H1 (cell line): ENCODE measurements at regions not wholly inside any gene's neighbourhood (a gene's known extent, or its start where the extent isn't known, plus 50 kb on each side); places are given as distances from the start of the nearest gene placed in this dataset.

Source experiments
- CHD1 ChIP-seq: IDR thresholded peaks from 2 replicates; pipeline ENCODE4 v1.6.1; 2012; ENCODE audit warnings: low read depth, low read length, improper control_type of control experiment
- GABPA ChIP-seq: IDR thresholded peaks from 2 replicates; pipeline ENCODE4 v1.6.1; 2011; ENCODE audit warnings: mild to moderate bottlenecking, low read length, moderate library complexity, borderline replicate concordance; ENCODE audit not compliant: insufficient read depth
- POU5F1 ChIP-seq: IDR thresholded peaks from 2 replicates; pipeline ENCODE4 v1.6.1; 2011; ENCODE audit warnings: low read depth, mild to moderate bottlenecking, low read length, moderate library complexity
- RFX5 ChIP-seq: IDR thresholded peaks from 2 replicates; pipeline ENCODE4 v1.6.1; 2011; ENCODE audit warnings: low read depth, low read length, improper control_type of control experiment, borderline replicate concordance
- SP2 ChIP-seq: IDR thresholded peaks from 2 replicates; pipeline ENCODE4 v1.6.1; 2012; ENCODE audit warnings: mild to moderate bottlenecking, low read length, inconsistent platforms
- TCF12 ChIP-seq: IDR thresholded peaks from 2 replicates; pipeline ENCODE4 v1.6.1; 2011; ENCODE audit warnings: low read depth, mild to moderate bottlenecking, low read length

DNA sequence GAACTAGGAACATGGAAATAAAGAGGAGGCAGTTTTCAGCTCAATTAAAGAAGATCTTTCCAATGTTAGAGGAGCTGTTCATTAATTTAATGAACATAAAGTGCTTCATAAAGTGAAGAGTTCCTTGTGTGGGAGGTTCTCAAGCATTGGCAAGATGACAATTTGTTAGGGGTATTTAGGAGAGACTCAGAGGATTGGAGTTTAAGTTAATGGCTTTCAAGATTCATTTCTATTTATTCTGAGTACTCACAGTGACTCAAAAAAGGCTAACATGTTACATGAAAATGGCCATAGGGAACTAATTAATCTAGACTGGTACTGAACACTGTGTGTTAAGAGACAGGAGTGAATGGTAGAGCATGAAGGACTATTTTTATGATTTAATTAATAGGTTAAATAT, 55.4 kb upstream of the CDH12 start (continued):
- no peak for TF ChIP-seq GABPA
- TF ChIP-seq SP2 = no peak
- no peak for TF ChIP-seq CHD1
- no peak for TF ChIP-seq RFX5
- TF ChIP-seq POU5F1 = no peak
- TF ChIP-seq TCF12 = no peak
